Vagina (tissue), 2 donors: ENCODE measurements at regions not wholly inside any gene's neighbourhood (a gene's known extent, or its start where the extent isn't known, plus 50 kb on each side); places are given as distances from the start of the nearest gene placed in this dataset.

ENCODE experiments used
- CTCF ChIP-seq, 3 experiments: fragments of 450-650 bp in 2 of 3; fragments of 200-600 bp in 1 of 3; sonication (generic) in 1 of 3; IDR thresholded peaks; one replicate each; pipeline ENCODE4 v1.5.1; 2017 to 2019; ENCODE audit warnings: antibody characterized with exemption in 3 of 3, mild to moderate bottlenecking in 2 of 3, moderate library complexity in 2 of 3
- POLR2A ChIP-seq, 2 donors: fragments of 450-650 bp; IDR thresholded peaks; one replicate each; pipeline ENCODE4 v1.6.1; 2017; ENCODE audit warnings: antibody characterized with exemption in 2 of 2, mild to moderate bottlenecking in 2 of 2, moderate library complexity in 2 of 2

DNA sequence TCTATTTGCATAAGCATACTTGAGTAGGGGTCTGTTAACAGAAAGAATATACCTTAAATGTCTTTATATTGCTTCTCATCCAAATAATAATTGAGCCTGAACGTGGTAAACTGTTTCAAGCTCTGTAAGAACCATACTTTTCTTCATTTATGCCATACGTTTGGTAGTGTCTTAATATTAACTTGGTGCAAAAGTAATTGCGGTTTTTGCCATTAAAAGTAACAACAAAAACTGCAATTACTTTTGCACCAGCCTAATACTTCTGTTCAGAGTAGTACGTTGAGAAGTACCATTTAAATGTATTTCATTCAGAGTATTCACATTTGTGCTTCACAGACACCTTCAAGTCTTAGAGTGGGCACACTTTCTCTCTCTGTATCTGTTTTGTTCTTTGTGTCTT lies 60.5 kb downstream of the DDIT4L start:
- TF ChIP-seq POLR2A (IDR thresholded peaks at IDR 0.05) (no peak), CTCF (IDR thresholded peaks at IDR 0.05) (no peak)
